ENCODE measurements at regions not wholly inside any gene's neighbourhood (a gene's known extent, or its start where the extent isn't known, plus 50 kb on each side); places are given as distances from the start of the nearest gene placed in this dataset.
"Not testable (repeated sequence)": the region's sequence is repeated elsewhere in the genome, so short reads cannot be mapped to it uniquely, and the experiment has no call there.

- no peak for DNase-seq (ENCODE audit: low read depth)
Measured at GRCh38 chr4:138509346-138509745, 267.2 kb upstream of the SLC7A11 start.

GRCh38 chr4:138507522-138507921, 265.4 kb upstream of the SLC7A11 start:
- DNase-seq (ENCODE audit: low read depth), result peak; percentile 83

- DNase-seq (ENCODE audit: low read depth), result no peak
Measured at GRCh38 chr4:138501614-138502013, 259.5 kb upstream of the SLC7A11 start.

GRCh38 chr4:138500869-138501268, 258.7 kb upstream of the SLC7A11 start:
- DNase-seq (ENCODE audit: low read depth), result no peak

GRCh38 chr4:138499627-138500026, 257.5 kb upstream of the SLC7A11 start:
- DNase-seq (ENCODE audit: low read depth), result no peak

GRCh38 chr4:138494931-138495330, 252.8 kb upstream of the SLC7A11 start:
- peak; percentile 19 for DNase-seq (ENCODE audit: low read depth)

- no peak for DNase-seq (ENCODE audit: low read depth)
Measured at GRCh38 chr4:138494116-138494515, 252.0 kb upstream of the SLC7A11 start.

- no peak for DNase-seq (ENCODE audit: low read depth)
Measured at GRCh38 chr4:138492176-138492575, 250.0 kb upstream of the SLC7A11 start.

GRCh38 chr4:138488533-138488932, 246.4 kb upstream of the SLC7A11 start:
- no peak for DNase-seq (ENCODE audit: low read depth)

GRCh38 chr4:138487670-138488069, 245.5 kb upstream of the SLC7A11 start:
- DNase-seq (ENCODE audit: low read depth), result no peak

- no peak for DNase-seq (ENCODE audit: low read depth)
Measured at GRCh38 chr4:138487230-138487629, 245.1 kb upstream of the SLC7A11 start.

- no peak for DNase-seq (ENCODE audit: low read depth)
Measured at GRCh38 chr4:138485498-138485897, 243.3 kb upstream of the SLC7A11 start.

GRCh38 chr4:138475116-138475515, 233.0 kb upstream of the SLC7A11 start:
- no peak for DNase-seq (ENCODE audit: low read depth)

GRCh38 chr4:138473339-138473738, 231.2 kb upstream of the SLC7A11 start:
- DNase-seq (ENCODE audit: low read depth), result no peak

- DNase-seq (ENCODE audit: low read depth), result no peak
Measured at GRCh38 chr4:138460477-138461414, 218.6 kb upstream of the SLC7A11 start.

- DNase-seq (ENCODE audit: low read depth), result no peak
Measured at GRCh38 chr4:138458751-138459150, 216.6 kb upstream of the SLC7A11 start.

GRCh38 chr4:138456349-138456748, 214.2 kb upstream of the SLC7A11 start:
- not testable (repeated sequence) for DNase-seq (ENCODE audit: low read depth)

GRCh38 chr4:138455097-138455496, 212.9 kb upstream of the SLC7A11 start:
- DNase-seq (ENCODE audit: low read depth), result no peak

GRCh38 chr4:138452826-138453225, 210.7 kb upstream of the SLC7A11 start:
- no peak for DNase-seq (ENCODE audit: low read depth)

- no peak for DNase-seq (ENCODE audit: low read depth)
Measured at GRCh38 chr4:138451276-138451663, 209.1 kb upstream of the SLC7A11 start.

- no peak for DNase-seq (ENCODE audit: low read depth)
Measured at GRCh38 chr4:138450546-138451275, 208.6 kb upstream of the SLC7A11 start.

GRCh38 chr4:138449938-138450337, 207.8 kb upstream of the SLC7A11 start:
- DNase-seq (ENCODE audit: low read depth), result no peak

- no peak for DNase-seq (ENCODE audit: low read depth)
Measured at GRCh38 chr4:138448169-138448568, 206.0 kb upstream of the SLC7A11 start.

All from renal cortical epithelial cell (primary cell).